H1 (cell line): ENCODE measurements at regions not wholly inside any gene's neighbourhood (a gene's known extent, or its start where the extent isn't known, plus 50 kb on each side); places are given as distances from the start of the nearest gene placed in this dataset.

Experiments used
- CTCF ChIA-PET: fragments of 300-600 bp; sonication (Branson Sonifier 250); formaldehyde crosslinking; loops from one replicate; lab custom pipeline; 2021; ENCODE audit not compliant: partially characterized antibody; lab: Charles Lee
- POLR2A ChIA-PET: fragments of 300-600 bp; sonication (Branson Sonifier 250); formaldehyde crosslinking; loops from one replicate; lab custom pipeline; 2021; ENCODE audit warnings: inconsistent platforms; ENCODE audit not compliant: partially characterized antibody; lab: Charles Lee
- DNase-seq, 2 experiments: peaks; one replicate each; pipeline versions ENCODE4 v3.0.0 to v3.0.0-alpha.2; 2010 to 2022; ENCODE audit warnings: low spot score in 2 of 2, low read depth in 1 of 2, mixed read lengths in 1 of 2
- FAIRE-seq: peaks from 2 replicates; lab custom pipeline; 2011; peaks lifted over from hg19 to GRCh38; lab: Jason Lieb, UNC
- H2AFZ ChIP-seq: 2 replicates; pipeline ENCODE4 v1.8.1; 2012; ENCODE audit warnings: low read length, inconsistent platforms
- H2AK5ac ChIP-seq: 2 replicates; pipeline ENCODE4 v1.6.1; 2013; ENCODE audit warnings: low read depth, low read length
- H2BK120ac ChIP-seq: replicated peaks from 2 replicates; pipeline ENCODE3; 2013; ENCODE audit warnings: low read depth, low read length, inconsistent platforms
- H2BK12ac ChIP-seq: 2 replicates; pipeline ENCODE4 v1.6.1; 2013; ENCODE audit warnings: low read depth, low read length
- H2BK15ac ChIP-seq: 2 replicates; pipeline ENCODE4 v1.6.1; 2013; ENCODE audit warnings: low read length
- H2BK20ac ChIP-seq: 2 replicates; pipeline ENCODE4 v1.6.1; 2013; ENCODE audit warnings: low read length
- H2BK5ac ChIP-seq: 2 replicates; pipeline ENCODE4 v1.6.1; 2013; ENCODE audit warnings: low read depth, low read length
- H3K14ac ChIP-seq: 2 replicates; pipeline ENCODE4 v1.6.1; 2013; ENCODE audit warnings: inconsistent platforms; ENCODE audit not compliant: insufficient read length
- H3K18ac ChIP-seq: 2 replicates; pipeline ENCODE4 v1.6.1; 2013; ENCODE audit warnings: low read length; ENCODE audit errors: extremely low read depth
- H3K23ac ChIP-seq: 2 replicates; pipeline ENCODE4 v1.6.1; 2013; ENCODE audit warnings: inconsistent platforms; ENCODE audit not compliant: insufficient read length
- H3K23me2 ChIP-seq: 2 replicates; pipeline ENCODE4 v1.6.1; 2013; ENCODE audit warnings: low read depth, low read length
- H3K27ac ChIP-seq: 2 replicates; pipeline ENCODE4 v1.6.1; 2011; ENCODE audit warnings: low read depth, low read length, inconsistent platforms
- H3K27me3 ChIP-seq, 4 experiments: replicated peaks in 1 of 4; 1 replicate in 1 of 4; 2 replicates in 3 of 4; pipeline versions ENCODE4 v1.6.1 to v1.8.1; 2011 to 2013; ENCODE audit warnings: low read length in 3 of 4, mild to moderate bottlenecking in 3 of 4, inconsistent platforms in 2 of 4, mixed read lengths in 2 of 4, moderate library complexity in 1 of 4; ENCODE audit not compliant: control insufficient read depth in 3 of 4, insufficient read depth in 3 of 4; ENCODE audit errors: extremely low read depth in 1 of 4
- H3K36me3 ChIP-seq, 4 experiments: 2 replicates each; pipeline versions ENCODE4 v1.6.1 to v1.8.1; 2011 to 2013; ENCODE audit warnings: mild to moderate bottlenecking in 4 of 4, low read length in 3 of 4, moderate library complexity in 2 of 4, control low read depth in 1 of 4, inconsistent platforms in 1 of 4; ENCODE audit not compliant: insufficient read depth in 4 of 4, control insufficient read depth in 2 of 4
- H3K4ac ChIP-seq: replicated peaks from 2 replicates; pipeline ENCODE3; 2013; ENCODE audit warnings: low read length, low read depth, mixed read lengths, inconsistent platforms; ENCODE audit not compliant: insufficient read length
- H3K4me1 ChIP-seq, 4 experiments: replicated peaks in 1 of 4; 1 replicate in 1 of 4; 2 replicates in 3 of 4; pipeline versions ENCODE4 v1.6.1 to v1.8.1; 2011 to 2013; ENCODE audit warnings: low read length in 3 of 4, inconsistent platforms in 2 of 4, mixed read lengths in 1 of 4; ENCODE audit not compliant: insufficient read depth in 4 of 4, control insufficient read depth in 3 of 4
- H3K4me2 ChIP-seq, 2 experiments: 2 replicates each; pipeline versions ENCODE4 v1.6.1 to v1.8.1; 2011 to 2013; ENCODE audit warnings: low read depth in 2 of 2, low read length in 2 of 2, control low read depth in 1 of 2, inconsistent platforms in 1 of 2, mild to moderate bottlenecking in 1 of 2; ENCODE audit not compliant: insufficient read depth in 1 of 2
- H3K4me3 ChIP-seq, 4 experiments: fragments of 200-600, 300-600 bp in 1 of 4; sonication (generic), shearing (Covaris generic), sonication (Bioruptor Twin) in 1 of 4; 2 replicates each; pipeline versions ENCODE4 v1.5.1 to v1.8.1; 2011 to 2016; ENCODE audit warnings: low read length in 4 of 4, low read depth in 3 of 4, control low read depth in 2 of 4, inconsistent platforms in 2 of 4, mild to moderate bottlenecking in 2 of 4, mixed read lengths in 1 of 4, moderate library complexity in 1 of 4; ENCODE audit not compliant: insufficient read depth in 2 of 4; ENCODE audit errors: extremely low read depth in 1 of 4
- H3K56ac ChIP-seq: replicated peaks from 2 replicates; pipeline ENCODE3; 2013; ENCODE audit warnings: low read depth, mild to moderate bottlenecking, mixed read lengths, low read length, inconsistent platforms; ENCODE audit not compliant: insufficient read length
- H3K79me1 ChIP-seq: 2 replicates; pipeline ENCODE4 v1.6.1; 2013; ENCODE audit warnings: low read depth, low read length, control low read depth
- H3K79me2 ChIP-seq, 2 experiments: 2 replicates each; pipeline versions ENCODE4 v1.6.1 to v1.8.1; 2012 to 2013; ENCODE audit warnings: low read length in 2 of 2, mild to moderate bottlenecking in 2 of 2, inconsistent platforms in 1 of 2; ENCODE audit not compliant: insufficient read depth in 2 of 2, control insufficient read depth in 1 of 2
- H3K9ac ChIP-seq, 4 experiments: replicated peaks in 1 of 4; 1 replicate in 1 of 4; 2 replicates in 3 of 4; pipeline versions ENCODE4 v1.6.1 to v1.8.1; 2011 to 2013; ENCODE audit warnings: low read depth in 3 of 4, low read length in 3 of 4, control low read depth in 2 of 4, mild to moderate bottlenecking in 2 of 4, moderate library complexity in 2 of 4, inconsistent platforms in 1 of 4; ENCODE audit errors: extremely low read depth in 1 of 4
- H3K9me3 ChIP-seq, 2 experiments: 2 replicates each; pipeline versions ENCODE4 v1.6.1 to v1.8.1; 2012 to 2013; ENCODE audit warnings: mild to moderate bottlenecking in 2 of 2, moderate library complexity in 2 of 2, control low read depth in 1 of 2, inconsistent platforms in 1 of 2, low read depth in 1 of 2, low read length in 1 of 2, mixed read lengths in 1 of 2; ENCODE audit not compliant: insufficient read depth in 2 of 2
- H4K20me1 ChIP-seq, 2 experiments: replicated peaks in 1 of 2; 2 replicates each; pipeline versions ENCODE3 to v1.8.1; 2011 to 2013; ENCODE audit warnings: inconsistent platforms in 2 of 2, low read length in 2 of 2, mild to moderate bottlenecking in 1 of 2; ENCODE audit not compliant: insufficient read depth in 2 of 2, control insufficient read depth in 1 of 2
- H4K5ac ChIP-seq: 2 replicates; pipeline ENCODE4 v1.6.1; 2013; ENCODE audit warnings: low read length, low read depth, mixed read lengths, inconsistent platforms; ENCODE audit not compliant: insufficient read length
- H4K8ac ChIP-seq: 2 replicates; pipeline ENCODE4 v1.8.0; 2013; ENCODE audit warnings: mild to moderate bottlenecking, moderate library complexity, low read length, inconsistent platforms; ENCODE audit not compliant: insufficient read depth; ENCODE audit errors: extremely low read depth
- H4K91ac ChIP-seq: replicated peaks from 2 replicates; pipeline ENCODE3; 2013; ENCODE audit warnings: low read length, mixed read lengths, inconsistent platforms; ENCODE audit not compliant: insufficient read length
- CREB1 ChIP-seq: IDR thresholded peaks from 2 replicates; pipeline ENCODE4 v1.6.1; 2012; ENCODE audit warnings: inconsistent platforms
- EP300 ChIP-seq, 2 experiments: IDR thresholded peaks; 1 replicate in 1 of 2; 2 replicates in 1 of 2; pipeline ENCODE4 v1.6.1; 2011 to 2012; ENCODE audit warnings: low read depth in 2 of 2, low read length in 2 of 2, mild to moderate bottlenecking in 2 of 2, borderline replicate concordance in 1 of 2, inconsistent platforms in 1 of 2, moderate library complexity in 1 of 2
- HDAC2 ChIP-seq, 2 experiments: fragments of 300-600 bp in 1 of 2; sonication (generic) in 1 of 2; IDR thresholded peaks; 2 replicates each; pipeline ENCODE4 v1.6.1; 2011 to 2012; ENCODE audit warnings: low read depth in 2 of 2, low read length in 2 of 2, mild to moderate bottlenecking in 2 of 2, moderate library complexity in 2 of 2, borderline replicate concordance in 1 of 2, inconsistent platforms in 1 of 2
- KDM4A ChIP-seq: IDR thresholded peaks from one replicate; pipeline ENCODE4 v1.7.1; 2012; ENCODE audit warnings: low read depth, mild to moderate bottlenecking, moderate library complexity, low read length, inconsistent platforms; ENCODE audit not compliant: severe bottlenecking
- RXRA ChIP-seq: IDR thresholded peaks from 2 replicates; pipeline ENCODE4 v1.6.1; 2011; ENCODE audit warnings: low read depth, mild to moderate bottlenecking, low read length, moderate library complexity; ENCODE audit not compliant: insufficient read depth
- WGBS, 2 experiments: shearing (Covaris generic) in 1 of 2; methylation state at CpG; one replicate each; pipeline versions ENCODE4 v1.1.6 to v1.1.7; 2013 to 2015; ENCODE audit warnings: low lambda C conversion rate in 2 of 2, mixed read lengths in 2 of 2, inconsistent platforms in 1 of 2, low coverage in 1 of 2, missing lambda C conversion rate in 1 of 2; ENCODE audit not compliant: insufficient replicate concordance in 2 of 2, insufficient coverage in 1 of 2, insufficient read length in 1 of 2; ENCODE audit errors: extremely low coverage in 1 of 2, missing lambda C conversion rate in 1 of 2; 5-methylcytosine and 5-hydroxymethylcytosine counted together

GRCh38 chr16:86096850-86097249 is 197.9 kb downstream of the IRF8 start:
- FAIRE-seq: no peak
- H3K4ac ChIP-seq: no peak overlapping the region
- no peak overlapping the region for H3K23ac ChIP-seq
- no peak overlapping the region for H3K18ac ChIP-seq
- no peak overlapping the region for H2BK15ac ChIP-seq
- H3K79me2 ChIP-seq: no peaks in the 10 kb centered on the region
- no peak overlapping the region for H3K4me3 ChIP-seq
- H3K9ac ChIP-seq: no peak overlapping the region
- 93% methylated on average over 7 of the region's 7 CpGs; no CpG with 5 or more reads in 1 of the 2 experiments for WGBS, 2 experiments
- H3K14ac ChIP-seq: no peak overlapping the region
- H3K4me2 ChIP-seq: no peak overlapping the region
- no peak overlapping the region for H2BK12ac ChIP-seq
- 0 out of 2 replicates have a peak, but pooled peaks cover 1% of the 10 kb centered on the region for H3K23me2 ChIP-seq
- ChIA-PET POLR2A (interaction anchor here (1.2 kb wide), 1 partner anchor 21 kb away, joined by 3 read pairs; no protein-coding TSS in a partner anchor), CTCF (interaction anchor here (0.5 kb wide), 1 partner anchor 77 kb away, joined by 3 read pairs; no protein-coding TSS in a partner anchor)
- no peaks in the 10 kb centered on the region for H3K79me1 ChIP-seq
- no peak overlapping the region for H4K5ac ChIP-seq
- no peak overlapping the region for H2BK5ac ChIP-seq
- H3K4me1 ChIP-seq: no peaks in the 10 kb centered on the region
- no peak overlapping the region for H3K27ac ChIP-seq
- no peaks in the 10 kb centered on the region for H3K36me3 ChIP-seq
- no peak overlapping the region for H2BK120ac ChIP-seq
- no peak overlapping the region for H3K56ac ChIP-seq
- H4K91ac ChIP-seq: no peak overlapping the region
- H2AFZ ChIP-seq: no peak overlapping the region
- DNase-seq: no peak
- no peak for TF ChIP-seq EP300 (IDR thresholded peaks at IDR 0.05; ENCODE audit: borderline replicate concordance in 1 of 2, low read depth in 2 of 2, low read length in 2 of 2)
- TF ChIP-seq RXRA: no peak
- TF ChIP-seq KDM4A: no peak
- TF ChIP-seq CREB1: no peak
- no peak for TF ChIP-seq HDAC2 (IDR thresholded peaks at IDR 0.05; ENCODE audit: borderline replicate concordance in 1 of 2, low read depth in 2 of 2, low read length in 2 of 2)
- no peak overlapping the region for H2AK5ac ChIP-seq
- no peak overlapping the region for H2BK20ac ChIP-seq
- no peak overlapping the region for H4K8ac ChIP-seq
- no peaks in the 10 kb centered on the region for H3K27me3 ChIP-seq
- H3K9me3 ChIP-seq: no peaks in the 10 kb centered on the region
- H4K20me1 ChIP-seq: no peaks in the 10 kb centered on the region
